NCI-H2029 (cell line): ENCODE measurements at regions not wholly inside any gene's neighbourhood (a gene's known extent, or its start where the extent isn't known, plus 50 kb on each side); places are given as distances from the start of the nearest gene placed in this dataset.
"Not testable (repeated sequence)": the region's sequence is repeated elsewhere in the genome, so short reads cannot be mapped to it uniquely, and the experiment has no call there.

Experiments
- DNase-seq: peaks from one replicate; lab custom pipeline; 2025; lab: John Stamatoyannopoulos, UW

DNA sequence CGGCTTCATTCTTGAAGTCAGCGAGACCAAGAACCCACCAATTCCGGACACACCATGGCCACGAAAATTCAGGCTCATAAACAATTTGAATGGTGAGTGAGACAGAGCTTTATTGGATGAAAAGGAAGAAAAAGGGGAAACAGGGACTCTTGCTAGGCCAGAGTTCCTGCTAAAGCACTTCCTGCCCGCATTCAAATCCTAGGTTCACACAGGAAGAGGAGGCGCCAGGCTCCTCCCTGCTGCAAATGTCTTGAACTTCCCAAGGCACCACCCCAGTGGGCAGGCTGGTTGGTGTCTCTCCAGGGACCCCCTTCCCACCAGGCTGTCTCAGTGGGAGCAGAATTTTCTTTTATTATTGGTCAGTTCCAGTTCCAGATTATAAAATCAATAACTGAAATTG, 121.2 kb downstream of the FSCB start:
- no peak for DNase-seq

DNA sequence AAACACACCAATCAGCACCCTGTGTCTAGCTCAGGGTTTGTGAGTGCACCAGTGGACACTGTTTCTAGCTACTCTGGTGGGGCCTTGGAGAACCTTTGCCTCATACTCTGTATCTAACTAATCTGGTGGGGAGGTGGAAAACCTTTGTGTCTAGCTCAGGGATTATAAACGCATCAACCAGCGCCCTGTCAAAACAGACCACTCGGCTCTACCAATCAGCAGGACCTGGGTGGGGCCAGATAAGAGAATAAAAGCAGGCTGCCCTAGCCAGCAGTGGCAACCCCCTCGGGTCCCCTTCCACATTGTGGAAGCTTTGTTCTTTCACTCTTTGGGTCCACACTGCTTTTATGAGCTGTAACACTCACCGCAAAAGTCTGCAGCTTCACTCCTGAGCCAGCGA, 121.8 kb downstream of the FSCB start:
- not testable (repeated sequence) for DNase-seq

DNA sequence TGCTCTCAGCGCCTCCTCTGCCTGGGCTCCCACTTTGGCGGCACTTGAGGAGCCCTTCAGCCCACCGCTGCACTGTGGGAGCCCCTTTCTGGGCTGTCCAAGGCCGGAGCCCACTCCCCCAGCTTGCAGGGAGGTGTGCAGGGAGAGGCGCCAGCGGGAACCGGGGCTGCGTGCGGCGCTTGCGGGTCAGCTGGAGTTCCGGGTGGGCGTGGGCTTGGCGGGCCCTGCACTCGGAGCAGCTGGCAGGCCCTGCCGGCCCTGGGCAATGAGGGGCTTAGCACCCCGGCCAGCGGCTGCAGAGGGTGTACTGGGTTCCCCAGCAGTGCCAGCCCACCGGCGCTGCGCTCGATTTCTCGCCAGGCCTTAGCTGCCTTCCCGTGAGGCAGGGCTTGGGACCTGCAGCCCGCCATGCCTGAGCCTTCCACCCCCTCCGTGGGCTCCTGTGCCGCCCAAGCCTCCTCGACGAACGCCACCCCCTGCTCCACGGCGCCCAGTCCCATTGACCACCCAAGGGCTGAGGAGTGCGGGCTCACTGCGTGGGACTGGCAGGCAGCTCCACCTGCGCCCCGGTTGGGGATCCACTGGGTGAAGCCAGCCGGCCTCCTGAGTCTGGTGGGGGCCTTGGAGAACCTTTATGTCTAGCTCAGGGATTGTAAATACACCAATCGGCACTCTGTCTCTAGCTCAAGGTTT, 122.3 kb downstream of the FSCB start:
- not testable (repeated sequence) for DNase-seq

DNA sequence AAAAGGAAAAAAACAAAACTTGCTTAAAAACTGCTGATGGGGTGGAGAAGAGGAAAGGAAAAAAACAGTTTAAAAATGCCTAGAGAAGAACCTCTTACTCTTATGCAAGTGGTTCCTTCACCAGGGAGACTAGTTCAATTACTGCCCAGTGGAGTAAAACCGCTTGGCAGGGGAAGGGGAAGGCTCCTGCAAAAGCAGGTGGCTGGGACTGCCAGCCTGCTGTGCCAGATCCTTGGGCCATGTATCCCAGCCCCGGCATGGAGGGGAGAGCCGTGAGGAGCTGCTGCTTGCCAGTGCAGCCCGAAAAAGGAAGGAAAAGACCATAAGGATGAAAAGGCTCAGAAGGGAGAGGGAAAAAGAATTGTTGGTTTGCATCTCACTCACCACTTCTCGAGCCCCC, 123.0 kb downstream of the FSCB start:
- DNase-seq: no peak

DNA sequence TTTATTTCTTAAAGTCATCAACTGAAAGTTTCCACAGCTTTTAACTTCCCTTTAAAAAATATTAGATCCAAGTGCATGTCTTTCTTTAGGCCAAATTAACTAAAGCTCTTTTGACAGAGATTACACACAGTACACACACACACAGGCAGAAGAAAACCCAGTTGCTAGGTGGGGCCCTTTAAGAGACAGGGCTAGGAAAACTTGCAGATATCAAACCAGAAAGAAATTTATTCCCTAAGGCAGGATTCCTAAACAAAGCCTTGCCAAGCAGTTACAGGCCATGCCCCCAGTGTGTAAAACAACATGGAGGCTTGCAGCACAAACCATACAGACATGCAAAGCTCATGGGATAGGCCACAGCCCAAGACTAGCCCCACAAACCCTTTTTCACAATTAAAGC, 123.4 kb downstream of the FSCB start:
- DNase-seq: no peak

DNA sequence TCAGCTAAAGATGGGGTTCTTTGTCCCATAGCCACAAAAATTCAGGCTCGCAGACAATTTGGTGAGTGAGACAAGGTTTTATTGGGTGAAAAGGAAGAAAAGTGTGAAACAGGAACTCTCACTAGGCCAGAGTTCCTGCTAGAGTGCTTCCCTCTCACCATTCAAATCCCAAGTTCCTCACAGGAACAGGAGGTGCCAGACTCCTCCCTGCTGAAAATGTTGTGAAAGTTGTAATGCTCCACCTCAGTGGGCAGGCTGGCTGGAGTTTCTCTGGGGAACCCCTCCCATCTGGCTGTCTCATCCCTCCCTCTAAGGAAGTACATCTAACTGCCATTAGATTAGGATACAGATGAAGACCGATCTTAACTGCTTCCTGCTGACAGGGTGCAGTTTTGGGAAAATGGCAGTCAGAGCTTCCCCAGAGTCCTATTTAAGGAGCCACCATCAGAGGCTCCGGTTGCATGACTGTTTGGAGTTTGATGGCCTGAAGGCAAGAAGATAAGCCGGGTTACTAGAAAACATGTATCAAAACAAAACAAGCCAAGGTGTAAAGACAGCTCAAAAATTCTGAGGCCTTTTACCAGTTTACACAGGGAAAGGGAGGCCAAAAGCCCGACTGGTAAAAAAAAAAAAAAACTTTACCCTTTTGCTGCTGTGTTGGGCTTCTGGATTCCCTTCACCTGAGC, 127.6 kb downstream of the FSCB start:
- no peak for DNase-seq

DNA sequence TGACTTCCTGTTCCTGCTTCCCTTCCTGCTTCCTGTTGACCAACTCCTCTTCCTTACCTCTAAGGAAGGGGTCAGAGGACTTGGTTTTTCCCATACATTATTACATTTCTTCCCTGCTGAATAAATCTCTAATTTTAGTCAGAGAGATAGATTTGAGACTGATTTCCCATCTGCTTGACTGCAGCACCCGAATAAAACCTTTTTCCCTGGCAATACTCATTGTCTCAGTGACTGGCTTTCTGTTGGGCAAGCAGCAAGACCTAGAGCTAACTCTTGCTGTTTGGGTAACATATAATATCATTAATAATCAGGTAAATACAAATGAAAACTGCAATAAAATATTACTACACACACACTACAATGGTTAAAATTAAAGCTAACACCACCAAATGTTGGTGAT, 132.2 kb downstream of the FSCB start:
- no peak for DNase-seq

DNA sequence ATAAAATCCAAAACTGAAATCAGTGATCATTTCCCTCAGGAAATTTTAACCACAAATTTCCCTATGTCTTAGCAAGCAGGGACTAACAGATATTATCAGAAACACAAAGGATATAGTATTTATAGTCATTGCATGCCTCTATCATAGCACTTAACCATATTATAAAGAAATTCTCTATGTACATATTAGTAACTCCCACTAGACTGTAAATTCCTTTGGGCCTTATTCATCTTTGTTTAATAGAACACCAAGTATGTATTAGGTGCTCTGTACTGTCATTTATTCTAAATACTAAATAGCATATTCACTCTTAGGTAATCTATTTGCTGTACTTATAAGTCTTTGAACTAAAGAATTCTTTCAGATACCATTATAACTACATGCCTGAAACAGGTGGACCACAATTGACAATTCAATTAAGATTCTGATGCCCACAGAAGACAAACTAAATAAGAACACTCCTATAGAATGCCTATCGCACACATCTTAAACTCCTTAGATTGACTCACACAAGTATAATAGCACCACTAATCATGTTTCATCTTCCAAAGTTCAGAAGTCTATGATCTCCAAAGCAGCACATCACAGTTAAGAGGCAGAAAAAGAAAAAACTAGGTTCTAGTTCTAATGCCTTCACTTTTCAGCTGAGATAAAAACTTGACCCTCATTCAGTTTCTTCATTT, 134.1 kb downstream of the FSCB start:
- DNase-seq: no peak

DNA sequence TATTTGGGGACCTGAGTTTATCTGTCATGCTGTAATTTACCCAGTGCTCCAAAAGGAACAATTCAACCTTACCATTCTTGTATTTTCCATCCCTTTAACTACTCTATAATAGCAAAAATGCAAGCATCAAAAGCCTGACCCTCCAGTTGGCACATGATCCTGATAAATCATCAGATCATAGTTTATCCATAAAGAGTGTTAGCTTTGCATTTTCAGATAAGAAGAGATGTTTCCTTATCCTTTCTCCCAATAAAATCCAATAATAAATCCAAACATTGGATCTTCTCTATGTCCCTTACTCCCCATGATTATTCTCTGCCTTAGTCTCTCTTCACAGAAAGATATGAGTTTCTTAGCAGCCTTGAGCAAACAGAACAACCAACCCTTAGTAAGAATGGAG, 134.9 kb downstream of the FSCB start:
- DNase-seq: no peak

DNA sequence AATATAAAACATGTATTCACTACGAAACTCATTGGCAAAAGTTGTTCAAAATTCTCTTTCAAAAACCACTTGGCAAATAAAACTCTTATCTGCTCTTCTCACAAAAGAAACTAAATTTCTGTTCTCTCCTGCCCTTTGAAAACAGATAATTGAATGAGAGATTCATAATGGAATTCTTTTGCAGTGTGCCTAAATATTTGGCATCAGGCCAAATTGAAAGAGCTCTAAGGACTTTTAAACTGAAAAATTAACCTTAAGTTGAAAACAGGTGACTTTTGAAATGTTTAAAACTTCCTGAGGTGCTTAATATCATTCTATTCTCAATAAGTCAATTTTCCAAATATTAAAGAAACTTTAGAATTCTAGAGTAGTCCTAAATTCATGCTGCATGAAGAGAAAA, 136.4 kb downstream of the FSCB start:
- no peak for DNase-seq

DNA sequence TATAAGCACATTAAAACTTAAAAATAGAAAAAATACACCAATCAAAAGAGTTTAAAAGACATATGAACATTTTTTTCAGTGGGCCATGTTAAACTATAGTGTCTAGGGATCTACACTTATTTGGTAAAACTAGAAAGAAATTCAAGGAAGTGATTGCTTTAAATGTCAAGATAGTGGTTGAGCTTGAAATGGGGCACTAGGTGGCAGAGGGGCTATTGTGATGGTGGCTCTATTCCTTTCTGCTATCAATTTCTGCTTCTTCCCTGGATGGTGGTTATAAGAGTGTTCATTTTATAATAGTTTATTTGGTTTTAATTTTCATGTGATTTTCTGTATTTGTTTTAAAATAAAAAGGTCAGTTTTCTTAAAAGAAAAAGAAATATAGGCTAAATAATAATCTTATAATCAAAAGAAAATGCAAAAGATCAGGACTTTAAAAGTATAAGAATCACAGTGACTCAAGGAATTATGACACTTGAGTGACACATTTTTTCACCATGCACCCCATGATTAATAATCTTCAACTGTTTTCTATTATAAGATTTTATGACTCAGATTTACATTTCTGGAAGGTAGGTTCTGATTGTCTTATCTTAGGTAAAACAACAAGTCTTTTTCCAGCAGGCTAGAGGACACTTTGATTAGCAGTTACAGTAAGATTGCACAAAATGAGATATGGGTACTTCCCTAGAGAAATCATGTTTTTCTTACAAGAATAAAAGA, 137.5 kb downstream of the FSCB start:
- no peak for DNase-seq

DNA sequence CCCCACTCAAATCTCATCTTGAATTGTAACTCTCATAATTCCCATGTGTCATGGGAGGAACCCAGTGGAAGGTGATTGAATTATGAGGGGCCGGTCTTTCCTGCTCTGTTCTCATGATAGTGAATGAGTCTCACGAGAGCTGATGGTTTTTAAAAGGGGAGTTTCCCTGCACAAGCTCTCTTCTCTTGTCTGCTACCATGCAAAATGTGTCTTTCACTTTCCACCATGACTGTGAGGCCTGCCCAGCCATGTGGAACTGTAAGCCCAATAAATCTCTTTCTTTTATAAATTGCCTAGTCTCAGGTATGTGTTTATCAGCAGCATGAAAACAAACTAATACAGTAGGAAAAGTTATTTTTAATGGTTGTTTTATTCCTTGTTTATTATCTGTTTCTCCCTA, 146.0 kb downstream of the FSCB start:
- DNase-seq: no peak

DNA sequence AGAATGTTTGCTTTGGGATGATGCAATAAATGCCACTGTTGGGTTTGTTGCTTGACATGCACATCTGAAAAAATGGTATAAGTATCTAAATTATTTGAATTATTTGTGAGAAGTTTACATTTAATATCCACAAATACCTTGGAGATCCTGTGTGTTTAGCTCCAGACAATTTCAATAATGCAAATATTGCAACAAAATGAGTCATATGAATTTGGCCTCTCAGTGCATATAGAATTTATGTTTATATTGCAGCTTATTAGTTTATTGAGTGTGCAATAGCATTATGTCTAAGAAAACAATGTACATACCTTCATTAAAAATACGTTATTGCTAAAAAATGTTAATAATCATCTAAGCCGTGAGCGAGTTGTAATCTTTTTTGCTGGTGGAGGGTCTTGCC, 153.3 kb downstream of the FSCB start:
- no peak for DNase-seq

DNA sequence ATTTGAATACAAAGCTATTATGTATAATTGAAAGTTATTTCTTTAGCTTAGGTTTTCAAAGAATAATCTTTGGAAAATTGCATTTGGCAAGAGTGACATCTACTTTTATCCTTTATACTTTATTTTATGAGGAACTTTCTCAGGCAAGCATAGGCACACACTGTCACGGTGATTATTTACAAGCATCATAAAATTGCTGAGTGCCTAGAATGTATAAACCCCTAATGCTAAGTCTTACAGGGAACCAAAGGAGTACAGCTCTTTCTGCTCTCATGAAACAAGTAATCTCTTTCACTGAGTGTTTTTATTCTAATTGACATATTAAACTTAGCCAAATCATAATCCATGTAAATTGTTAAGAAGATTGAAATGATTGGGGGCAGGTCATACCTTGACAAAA, 154.9 kb downstream of the FSCB start:
- no peak for DNase-seq

DNA sequence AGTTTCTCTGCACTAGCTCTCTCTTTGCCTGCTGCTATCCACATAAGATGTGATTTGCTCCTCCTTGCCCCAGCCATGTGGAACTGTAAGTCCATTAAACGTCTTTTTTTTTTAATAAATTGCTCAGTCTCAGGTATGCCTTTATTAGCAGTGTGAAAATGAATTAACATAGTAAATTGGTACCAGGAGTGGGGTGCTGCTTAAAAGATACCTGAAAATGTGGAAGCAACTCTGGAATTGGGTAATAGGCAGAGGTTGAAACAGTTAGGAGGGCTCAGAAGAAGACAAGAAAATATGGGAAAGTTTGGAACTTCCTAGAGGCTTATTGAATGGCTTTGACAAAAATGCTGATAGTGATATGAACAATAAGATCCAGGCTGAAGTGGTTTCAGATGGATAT, 159.8 kb downstream of the FSCB start:
- no peak for DNase-seq

DNA sequence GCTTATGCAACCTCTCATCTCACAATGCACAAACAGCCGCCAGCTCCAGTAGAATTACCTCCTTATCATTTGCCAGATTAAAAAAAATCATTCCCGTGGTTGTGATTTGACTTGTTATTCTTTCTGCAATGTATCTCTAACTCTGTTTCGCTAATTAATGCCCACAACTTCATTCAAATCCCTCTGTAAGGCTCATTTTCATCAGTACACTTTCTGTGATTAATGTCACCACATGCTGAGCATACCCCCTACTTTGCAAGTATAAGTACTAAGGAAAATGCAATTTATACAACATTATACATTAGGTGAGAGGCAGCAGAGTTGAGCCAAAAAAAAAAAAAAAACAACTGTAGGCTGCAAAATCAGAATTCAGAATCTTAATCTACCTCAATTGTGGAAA, 166.0 kb downstream of the FSCB start:
- no peak for DNase-seq

DNA sequence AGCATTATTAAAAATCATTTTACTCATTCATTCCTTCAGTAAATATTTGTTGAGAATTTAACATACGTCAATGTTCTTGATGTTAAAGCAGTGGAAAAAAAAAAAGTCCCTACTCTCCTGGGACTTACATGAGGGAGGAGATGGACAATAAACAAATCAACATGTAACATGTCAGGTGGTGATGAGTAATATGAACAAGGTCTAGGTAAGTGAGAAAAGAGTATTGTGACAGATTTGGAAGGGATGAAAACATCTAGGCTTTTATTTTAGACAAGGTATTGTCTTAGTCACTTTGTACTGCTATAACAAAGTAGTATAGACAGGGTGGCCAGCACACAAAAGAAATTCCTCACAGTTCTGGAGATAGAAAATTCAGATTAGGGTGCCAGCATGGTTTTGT, 167.2 kb downstream of the FSCB start:
- no peak for DNase-seq

DNA sequence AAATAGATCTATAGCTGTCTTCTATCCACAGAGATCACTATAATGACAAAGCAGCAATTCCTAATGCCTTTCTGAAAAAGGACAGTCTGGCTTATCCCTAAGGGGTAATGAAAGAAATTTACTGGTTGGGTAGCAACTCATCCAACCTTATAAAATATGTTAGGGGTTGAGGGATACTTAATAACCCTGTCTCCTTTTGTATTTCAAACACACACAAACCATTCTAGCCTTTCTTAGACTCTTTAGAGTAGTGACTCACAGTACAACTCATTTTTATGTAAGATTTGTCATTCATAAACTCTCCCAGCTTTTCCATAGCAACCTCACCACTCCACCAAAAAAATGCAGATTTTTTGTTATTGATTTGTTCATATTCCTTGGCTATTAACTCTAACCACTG, 167.9 kb downstream of the FSCB start:
- DNase-seq: no peak

DNA sequence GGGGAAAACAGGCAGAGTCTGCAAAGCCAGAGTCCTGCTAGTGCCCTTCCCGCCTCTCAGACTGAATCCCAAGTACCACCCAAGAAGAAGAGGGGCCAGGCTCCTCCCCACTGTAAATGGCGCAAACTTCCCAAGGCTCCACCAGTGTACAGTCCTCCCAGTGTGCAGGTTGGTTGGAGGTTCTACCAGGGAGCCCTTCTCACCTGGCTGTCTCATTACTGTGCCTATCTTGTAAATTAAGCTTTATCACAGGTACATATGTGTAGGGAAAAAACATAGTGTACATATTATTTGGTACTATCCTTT, 189.7 kb downstream of the FSCB start:
- no peak for DNase-seq

DNA sequence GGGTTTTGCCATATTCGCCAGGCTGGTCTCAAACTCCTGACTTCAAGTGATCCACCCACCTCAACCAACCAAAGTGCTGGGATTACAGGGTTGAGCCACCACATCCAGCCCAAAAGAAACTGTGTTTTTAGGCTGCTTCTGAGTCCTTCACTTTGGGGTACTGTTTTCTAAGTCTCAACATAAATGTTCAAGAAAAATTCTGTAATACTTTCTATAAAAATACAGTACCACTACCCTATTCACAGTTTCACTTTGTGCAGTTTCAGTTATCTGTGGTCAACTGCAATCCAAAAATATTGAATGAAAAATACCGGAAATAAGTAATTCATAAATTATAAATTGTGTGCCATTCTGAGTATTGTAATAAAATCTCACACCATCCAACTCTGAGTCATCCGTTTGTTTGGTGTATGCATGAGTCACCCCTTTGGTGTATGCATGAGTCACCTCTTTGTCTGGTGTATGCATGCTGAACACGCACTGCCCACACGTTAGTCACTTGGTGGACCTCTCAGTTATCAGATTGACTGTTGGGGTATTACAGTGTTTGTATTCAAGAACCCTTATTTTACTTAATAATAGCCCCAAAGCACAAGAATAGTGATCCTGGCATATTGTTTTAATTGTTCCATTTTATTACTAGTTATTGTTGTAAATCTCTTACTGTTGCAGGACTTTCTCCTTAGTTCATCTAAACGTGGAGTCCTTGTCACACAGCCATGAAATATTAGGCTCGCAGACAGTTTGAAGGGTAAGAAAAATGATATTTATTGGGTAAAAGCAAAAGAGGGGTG, 190.2 kb downstream of the FSCB start:
- DNase-seq: peak; percentile 87

DNA sequence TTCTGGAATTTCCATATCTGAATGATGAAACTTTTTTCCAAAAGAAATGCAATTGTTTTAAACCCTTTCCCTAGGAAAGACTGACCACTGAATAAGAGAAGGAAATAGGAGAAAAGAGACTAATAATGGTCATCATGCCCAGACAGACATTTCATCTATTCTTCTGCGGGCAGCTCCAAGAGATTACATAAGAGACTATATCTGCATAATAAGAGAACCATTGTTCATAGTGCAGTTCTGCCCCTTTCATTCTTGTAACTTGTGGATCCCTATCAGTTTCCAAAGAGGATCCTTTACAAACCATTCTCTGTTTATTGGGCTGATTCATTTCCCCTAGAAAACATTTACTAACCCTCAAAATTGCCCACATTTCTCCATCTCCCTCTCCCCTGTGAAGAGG, 197.8 kb downstream of the FSCB start:
- DNase-seq: no peak

DNA sequence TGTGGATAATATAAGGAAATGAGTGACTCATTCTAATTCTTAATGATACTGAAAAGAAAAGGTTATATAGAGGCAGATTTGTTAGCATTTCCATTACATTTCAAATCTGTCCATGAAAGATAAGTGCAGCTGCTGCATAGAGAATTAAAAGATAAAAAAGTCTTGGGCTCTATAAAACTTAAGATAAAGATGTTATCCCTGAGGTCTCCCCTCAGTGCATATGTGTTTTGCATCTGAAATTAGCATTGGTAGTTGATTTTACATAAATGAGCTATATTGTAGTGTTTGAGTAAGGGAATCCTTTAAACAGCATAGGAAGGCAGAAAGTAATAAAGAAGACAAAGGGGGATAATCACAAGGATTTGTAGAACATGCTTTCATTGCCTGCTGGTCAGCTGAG, 206.2 kb downstream of the FSCB start:
- DNase-seq: no peak
